Esophagus muscularis mucosa (tissue), 3 donors: ENCODE measurements at regions not wholly inside any gene's neighbourhood (a gene's known extent, or its start where the extent isn't known, plus 50 kb on each side); places are given as distances from the start of the nearest gene placed in this dataset.

Experiments
- POLR2A ChIP-seq: fragments of 450-650 bp; IDR thresholded peaks from one replicate; pipeline ENCODE4 v1.6.1; 2017; ENCODE audit warnings: antibody characterized with exemption, moderate library complexity, mild to moderate bottlenecking, low read depth
- POLR2AphosphoS5 ChIP-seq, 2 donors: sonication (generic); formaldehyde crosslinking; IDR thresholded peaks; one replicate each; pipeline ENCODE4 v1.6.1; 2017; ENCODE audit warnings: antibody characterized with exemption in 2 of 2
- TF ChIP-seq, protein P1 (sequence below), 3 experiments: fragments of 200-600 bp in 2 of 3; fragments of 450-650 bp in 1 of 3; sonication (generic) in 2 of 3; IDR thresholded peaks; one replicate each; pipeline ENCODE4 v1.5.1; 2017 to 2019; ENCODE audit warnings: antibody characterized with exemption in 3 of 3, mild to moderate bottlenecking in 2 of 3, moderate library complexity in 1 of 3

DNA sequence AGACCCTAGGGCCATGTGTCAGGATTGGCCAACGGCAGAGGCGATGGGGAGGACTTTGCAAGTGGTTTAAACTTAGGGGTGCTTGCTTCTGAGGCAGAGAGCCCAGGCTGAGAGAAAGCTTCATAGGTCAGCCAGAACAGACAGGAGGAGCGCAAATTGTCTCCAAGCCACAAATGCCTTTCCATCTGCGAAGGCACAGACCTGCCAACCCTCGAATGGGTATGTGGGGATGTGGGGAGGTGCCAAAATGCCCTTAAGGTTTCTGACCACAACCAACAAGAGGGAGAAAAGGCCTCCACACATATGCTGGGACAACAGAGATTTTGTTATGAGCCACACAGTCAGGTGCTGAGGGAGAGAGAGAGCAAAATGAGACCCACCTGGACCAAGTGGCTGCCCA, 283.6 kb downstream of the CYP26B1 start:
- TF ChIP-seq, protein P1, sequence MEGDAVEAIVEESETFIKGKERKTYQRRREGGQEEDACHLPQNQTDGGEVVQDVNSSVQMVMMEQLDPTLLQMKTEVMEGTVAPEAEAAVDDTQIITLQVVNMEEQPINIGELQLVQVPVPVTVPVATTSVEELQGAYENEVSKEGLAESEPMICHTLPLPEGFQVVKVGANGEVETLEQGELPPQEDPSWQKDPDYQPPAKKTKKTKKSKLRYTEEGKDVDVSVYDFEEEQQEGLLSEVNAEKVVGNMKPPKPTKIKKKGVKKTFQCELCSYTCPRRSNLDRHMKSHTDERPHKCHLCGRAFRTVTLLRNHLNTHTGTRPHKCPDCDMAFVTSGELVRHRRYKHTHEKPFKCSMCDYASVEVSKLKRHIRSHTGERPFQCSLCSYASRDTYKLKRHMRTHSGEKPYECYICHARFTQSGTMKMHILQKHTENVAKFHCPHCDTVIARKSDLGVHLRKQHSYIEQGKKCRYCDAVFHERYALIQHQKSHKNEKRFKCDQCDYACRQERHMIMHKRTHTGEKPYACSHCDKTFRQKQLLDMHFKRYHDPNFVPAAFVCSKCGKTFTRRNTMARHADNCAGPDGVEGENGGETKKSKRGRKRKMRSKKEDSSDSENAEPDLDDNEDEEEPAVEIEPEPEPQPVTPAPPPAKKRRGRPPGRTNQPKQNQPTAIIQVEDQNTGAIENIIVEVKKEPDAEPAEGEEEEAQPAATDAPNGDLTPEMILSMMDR (IDR thresholded peaks at IDR 0.05): no peak
- TF ChIP-seq POLR2A (no peak), POLR2AphosphoS5 (IDR thresholded peaks at IDR 0.05) (no peak)
